HG02870 (cell line): ENCODE measurements at regions not wholly inside any gene's neighbourhood (a gene's known extent, or its start where the extent isn't known, plus 50 kb on each side); places are given as distances from the start of the nearest gene placed in this dataset.
"Not testable (repeated sequence)": the region's sequence is repeated elsewhere in the genome, so short reads cannot be mapped to it uniquely, and the experiment has no call there.

Source experiments
- ATAC-seq: cut with Tn5 transposase; IDR thresholded peaks from one replicate; pipeline ENCODE4 v1.9.1; 2021; ENCODE audit warnings: mild to moderate bottlenecking, moderate library complexity; ENCODE audit not compliant: unreplicated experiment

DNA sequence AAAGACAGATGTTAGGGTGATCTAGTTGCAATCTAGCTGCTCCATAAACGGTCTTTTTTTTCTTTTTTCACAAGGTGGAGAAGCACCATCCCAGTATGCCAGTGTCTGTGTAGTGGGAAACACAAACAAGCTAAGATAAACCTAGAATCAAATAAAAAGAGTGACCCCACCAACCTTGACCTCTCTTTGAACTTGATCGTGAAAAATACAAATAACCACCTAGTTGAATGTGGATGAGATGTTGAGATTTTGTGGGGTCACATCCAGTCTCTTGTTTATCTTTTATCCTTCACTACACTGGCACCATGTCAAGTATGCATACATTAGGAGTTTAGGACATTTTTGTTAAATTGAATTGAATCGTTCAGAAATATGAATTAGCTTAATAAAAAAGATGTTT is 194.6 kb upstream of the EYA4 start:
- ATAC-seq, result no peak

DNA sequence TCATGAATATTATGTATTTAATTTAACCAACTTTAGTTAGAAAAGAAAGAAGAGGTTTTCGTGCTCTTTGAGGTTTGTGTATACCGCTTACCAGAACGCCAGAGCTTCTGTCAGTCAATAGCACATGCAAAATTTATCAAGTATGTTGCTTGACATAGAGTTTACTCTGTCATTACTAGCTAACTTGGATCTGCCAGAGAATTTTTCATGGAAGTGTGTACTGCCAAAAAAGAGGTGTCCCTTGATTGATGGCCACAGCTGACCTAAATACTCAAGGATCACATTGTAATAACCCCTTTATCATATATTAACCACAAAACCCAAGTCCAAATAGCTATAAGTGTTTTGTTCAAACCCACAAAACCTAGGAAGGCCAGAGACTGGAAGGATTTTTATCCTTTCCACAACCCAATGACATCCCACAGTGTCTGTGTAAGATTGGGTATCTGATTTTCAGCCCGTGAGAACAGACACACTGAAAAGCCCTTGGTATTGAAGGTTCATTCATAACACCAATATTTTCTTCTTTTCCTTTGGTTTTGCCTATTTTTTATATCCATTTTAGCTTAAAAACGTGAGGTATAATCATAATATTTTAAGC is 194.0 kb upstream of the EYA4 start:
- ATAC-seq, result no peak

DNA sequence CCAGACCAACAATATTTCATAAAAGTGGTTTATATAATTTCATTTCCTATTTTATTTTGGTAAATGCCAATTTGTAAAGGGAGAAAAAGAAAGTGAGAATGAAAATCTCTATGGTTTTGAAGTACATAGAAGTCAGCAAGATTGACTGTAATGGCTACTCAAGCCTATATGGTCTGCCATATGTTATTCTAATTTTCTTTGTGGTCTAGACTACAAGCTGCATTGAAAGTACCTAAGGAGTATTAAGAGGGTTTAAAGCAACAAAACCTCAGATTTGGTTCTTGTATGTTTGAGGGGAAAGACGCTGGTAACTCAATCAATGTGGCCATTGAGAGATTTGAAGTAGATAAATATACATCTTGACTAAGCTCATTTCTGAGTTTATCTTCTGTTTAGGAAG is 193.5 kb upstream of the EYA4 start:
- no peak for ATAC-seq

DNA sequence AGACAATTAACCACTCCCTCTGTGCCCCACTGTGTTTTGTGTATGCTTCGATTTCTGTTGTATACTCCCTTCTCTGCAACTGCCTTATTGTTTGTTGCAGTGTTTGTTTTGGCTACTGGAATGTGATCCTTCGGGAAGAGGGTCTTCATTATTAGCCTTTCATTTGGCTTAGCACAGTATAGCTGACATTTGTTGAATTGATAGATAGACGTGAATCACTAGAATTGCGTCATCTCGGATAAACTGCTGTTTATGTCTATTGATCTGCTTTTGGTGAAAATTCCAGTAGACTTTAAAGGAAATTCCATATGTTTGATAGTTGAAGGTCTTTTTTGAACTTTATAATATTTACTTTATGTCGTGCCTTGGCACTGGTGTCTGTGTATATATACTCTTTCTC is 189.9 kb upstream of the EYA4 start:
- ATAC-seq, result no peak

DNA sequence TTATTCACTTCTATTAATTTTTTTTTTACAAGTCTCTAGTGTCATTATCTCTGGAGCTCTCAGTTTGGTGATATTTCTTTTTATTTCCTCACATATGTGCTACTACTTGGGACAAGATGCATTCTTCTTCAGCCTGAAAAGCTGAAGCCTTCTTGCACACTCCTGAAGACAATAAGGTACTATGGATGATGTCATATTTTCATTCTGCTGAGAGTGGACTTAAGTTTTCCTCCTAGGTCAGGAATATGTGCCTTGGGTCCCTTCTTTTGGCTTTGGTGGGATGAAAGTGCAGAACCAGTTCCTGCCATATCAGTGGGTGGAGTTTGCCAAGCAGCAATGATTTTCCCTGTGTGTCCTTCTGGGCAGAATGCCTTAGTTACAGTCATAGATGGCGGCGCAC is 188.7 kb upstream of the EYA4 start:
- ATAC-seq, result no peak

DNA sequence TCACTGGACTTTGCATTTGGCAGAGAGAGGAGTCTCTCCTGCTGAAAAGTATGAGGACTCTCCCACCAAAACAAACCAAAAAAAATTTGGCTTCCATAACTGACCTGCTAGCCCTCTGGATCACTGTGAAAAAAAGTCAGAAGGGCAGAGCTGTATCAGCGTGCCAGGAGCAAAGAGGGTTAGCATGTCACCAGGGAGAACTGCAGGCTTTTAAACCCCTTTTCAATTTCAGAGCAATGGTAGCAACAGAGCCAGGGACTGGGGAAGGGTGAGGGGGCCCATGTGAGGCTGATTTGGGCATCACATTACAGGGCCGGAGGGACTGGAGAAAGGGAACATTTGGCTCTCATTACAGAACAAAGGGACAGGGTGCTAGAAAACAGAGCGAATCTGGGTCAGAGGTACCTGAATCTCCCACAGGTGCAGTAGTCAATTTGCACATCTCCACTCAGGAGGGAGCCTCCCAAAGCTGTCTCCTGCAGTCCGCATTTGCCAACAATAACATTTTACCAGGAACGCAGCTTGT is 185.7 kb upstream of the EYA4 start:
- no peak for ATAC-seq

DNA sequence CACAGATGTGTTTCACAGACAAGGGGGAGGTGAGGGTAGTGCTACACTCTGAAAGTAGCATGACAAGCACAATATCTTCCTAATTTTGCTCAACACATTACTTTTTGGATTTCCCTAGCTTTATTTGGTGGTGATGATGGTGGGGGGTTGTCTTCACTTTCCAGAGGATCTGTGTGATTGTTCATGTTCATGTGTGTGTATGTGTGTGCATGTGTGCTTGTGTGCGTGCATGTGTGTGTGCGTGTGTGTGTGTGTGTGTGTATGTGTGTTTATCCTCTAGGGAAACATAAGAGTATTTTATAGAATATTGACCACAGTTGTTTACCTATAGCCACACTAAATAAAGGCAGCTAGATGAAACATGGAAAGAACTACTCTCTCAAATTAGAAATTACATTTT is 183.8 kb upstream of the EYA4 start:
- ATAC-seq, result no peak

DNA sequence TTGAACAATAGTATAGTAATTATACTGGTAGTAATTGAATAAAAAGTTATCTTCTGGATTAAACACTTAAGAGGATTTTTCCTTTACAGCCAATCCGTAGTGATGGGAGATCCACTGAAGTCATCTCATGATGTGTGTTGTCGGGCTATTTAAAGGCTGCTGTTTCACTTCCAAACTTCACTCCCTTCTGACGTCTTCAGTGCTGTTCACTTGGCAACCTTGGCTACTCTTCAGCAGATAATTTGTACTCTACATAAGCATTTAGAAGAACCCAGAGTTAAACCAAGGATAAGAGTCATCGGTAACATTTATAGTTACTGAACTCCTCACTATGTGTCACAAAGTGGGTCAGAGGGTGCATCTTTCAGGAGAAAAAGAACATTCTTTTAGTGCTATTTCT is 179.1 kb upstream of the EYA4 start:
- no peak for ATAC-seq

DNA sequence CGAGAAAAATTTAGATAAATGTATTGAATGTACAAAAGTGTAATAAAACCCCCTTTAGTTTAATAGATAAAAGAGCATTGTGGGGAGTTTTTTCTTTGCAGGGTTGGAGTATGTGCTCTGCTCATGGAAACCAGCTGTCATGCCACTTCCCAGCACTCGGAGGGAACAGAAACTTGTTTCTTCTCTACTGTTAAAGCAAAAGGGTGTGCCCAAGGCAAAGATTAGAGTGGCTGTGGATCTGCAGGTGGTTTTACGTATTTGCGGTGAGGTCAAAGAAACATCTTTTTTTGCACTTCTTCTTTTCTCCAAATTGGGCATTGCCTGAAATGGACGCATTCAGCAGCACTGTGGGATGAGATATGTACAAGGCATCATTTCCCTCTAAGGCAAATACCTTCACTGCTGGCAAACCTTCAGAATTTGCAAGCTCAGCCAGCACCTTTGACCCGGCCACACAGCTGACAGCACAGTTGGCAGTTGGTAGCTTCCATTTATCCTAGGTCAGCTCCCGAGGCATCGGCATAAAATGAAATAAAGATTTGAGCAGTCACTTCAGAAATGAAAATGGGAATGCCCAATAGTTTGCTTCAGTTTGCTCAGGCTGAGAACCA is 178.4 kb upstream of the EYA4 start:
- no peak for ATAC-seq

DNA sequence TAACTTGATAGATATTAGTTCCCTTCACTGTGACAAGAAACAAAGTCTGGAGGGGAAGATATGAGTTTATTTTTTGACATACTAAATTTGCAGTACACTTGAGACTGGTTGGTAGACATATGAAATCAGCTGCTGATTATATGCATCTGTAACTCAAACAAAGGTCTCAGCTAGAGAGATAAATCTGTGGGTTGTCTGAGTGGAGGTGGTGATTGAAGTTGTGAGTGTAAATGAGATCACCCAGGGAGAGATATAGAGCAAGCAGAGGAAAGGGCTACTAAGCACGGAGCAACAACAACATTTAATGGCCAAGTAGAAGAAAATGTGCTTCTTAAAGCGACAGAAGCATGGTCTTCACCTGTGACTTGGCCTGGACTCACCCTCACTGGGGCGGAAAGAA is 173.2 kb upstream of the EYA4 start:
- no peak for ATAC-seq

DNA sequence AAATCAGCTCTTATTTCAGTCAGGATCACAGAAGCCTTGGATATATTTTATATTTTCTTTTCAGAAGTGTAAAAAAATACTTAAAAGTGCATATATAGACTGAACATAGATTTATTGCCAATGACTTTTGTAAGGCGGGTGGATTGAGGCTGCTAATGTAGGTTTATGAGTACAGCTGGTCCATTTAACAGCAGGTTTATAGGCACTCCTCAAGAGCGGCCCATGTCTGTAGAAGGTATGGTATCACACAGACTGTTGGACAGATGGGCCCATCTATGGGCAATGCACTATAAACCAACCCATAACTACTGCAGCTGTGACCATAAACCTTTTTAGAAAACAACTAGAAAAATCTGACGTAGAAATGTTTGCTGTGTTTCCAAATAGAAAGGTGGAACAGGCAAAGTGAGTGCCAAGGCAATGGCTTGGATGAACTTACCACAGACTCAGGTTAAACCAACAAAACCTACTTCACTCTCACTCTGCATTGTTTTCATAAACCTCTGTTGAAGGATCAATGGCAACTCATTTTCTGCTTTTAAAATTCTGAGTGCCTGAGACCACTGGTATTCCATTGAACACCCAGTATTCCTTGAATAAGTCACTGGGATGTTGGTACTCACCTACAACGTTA is 170.6 kb upstream of the EYA4 start:
- ATAC-seq, result no peak

DNA sequence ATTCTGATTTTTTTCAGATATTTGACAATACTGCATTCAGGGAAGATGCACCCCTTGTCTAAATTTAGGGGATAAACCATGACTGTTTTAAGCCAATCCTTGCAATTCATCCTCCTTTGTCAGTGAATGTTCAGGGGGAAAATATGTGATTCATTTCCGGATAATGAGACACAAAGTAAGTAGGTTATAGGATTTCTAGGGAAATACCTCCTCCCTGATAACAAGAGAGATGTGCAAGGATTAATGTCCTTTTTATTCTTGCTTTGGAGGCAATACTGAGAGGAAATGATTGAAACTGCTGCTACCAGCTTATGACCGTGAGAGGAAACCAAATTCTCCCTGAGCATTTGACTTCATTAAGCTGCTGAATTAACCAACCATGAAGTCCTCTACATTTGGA is 161.3 kb upstream of the EYA4 start:
- no peak for ATAC-seq

DNA sequence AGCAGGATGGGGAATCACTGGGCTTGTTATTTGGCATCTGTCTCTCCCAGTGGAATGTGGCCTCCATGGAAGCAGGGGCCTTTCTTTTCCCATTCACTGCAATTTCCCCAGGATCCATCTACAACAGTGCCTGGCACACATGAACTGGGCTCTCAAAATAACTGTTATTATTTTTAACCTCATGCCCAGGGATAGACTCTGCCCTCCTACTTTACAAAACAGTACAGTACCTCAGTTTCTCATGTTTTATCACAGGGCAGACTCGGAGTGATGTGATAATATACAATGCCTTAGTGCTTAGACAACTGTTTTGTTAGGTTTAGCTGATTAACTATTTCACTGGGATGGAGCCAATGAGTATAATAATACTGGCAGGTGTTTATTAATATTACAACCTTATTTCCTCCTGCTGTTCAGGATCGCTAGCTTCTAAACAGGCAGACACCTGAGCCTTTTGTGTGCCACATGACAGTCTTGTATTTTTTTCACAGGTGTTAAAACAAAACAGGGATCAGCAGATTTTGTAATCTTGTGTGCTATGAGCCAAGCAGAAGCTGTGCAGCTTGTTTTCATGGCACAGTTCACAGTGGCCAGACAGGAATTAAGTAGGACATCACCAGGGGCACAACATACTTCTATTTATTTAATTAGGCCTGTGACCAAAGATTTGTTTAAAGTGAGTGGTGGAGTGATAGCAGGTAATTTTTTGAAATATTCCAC is 157.7 kb upstream of the EYA4 start:
- ATAC-seq, result no peak

DNA sequence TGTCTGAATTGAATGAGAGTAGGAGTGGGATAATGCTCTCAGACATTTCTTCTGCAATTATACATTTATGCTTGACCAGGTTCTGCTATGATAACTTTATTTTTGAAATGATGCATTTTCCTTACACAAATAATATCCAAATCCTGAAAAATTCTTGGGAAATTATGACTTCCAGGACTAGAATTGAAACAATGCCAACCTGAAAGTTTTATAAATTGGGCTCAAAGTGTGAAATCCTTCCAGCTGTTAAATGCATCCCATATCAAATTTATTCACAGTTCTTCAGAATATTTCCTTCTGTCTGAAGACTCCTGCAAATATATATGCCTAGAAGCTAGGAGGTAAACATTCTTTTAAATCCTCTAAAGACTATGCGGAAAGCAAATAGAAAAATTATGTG is 155.7 kb upstream of the EYA4 start:
- ATAC-seq, result no peak

DNA sequence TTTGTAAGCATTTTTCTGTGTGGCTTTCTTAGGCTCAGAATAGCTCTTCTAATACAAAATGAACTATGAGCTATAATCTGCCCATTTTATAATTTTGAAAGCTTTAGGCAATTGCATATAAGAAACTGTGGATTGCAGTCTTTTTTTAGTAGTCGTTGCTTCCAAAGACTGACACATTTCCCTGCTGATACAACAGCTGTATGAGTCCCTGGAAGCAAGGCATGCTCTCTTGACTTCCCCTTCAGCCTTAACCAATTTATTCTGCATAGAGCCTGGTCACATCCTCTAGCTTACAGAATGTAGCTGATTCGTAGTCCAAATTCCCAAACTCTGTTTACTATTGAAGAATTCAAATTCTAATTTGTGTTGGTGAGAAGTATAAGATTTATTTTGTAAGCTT is 155.3 kb upstream of the EYA4 start:
- ATAC-seq, result no peak

DNA sequence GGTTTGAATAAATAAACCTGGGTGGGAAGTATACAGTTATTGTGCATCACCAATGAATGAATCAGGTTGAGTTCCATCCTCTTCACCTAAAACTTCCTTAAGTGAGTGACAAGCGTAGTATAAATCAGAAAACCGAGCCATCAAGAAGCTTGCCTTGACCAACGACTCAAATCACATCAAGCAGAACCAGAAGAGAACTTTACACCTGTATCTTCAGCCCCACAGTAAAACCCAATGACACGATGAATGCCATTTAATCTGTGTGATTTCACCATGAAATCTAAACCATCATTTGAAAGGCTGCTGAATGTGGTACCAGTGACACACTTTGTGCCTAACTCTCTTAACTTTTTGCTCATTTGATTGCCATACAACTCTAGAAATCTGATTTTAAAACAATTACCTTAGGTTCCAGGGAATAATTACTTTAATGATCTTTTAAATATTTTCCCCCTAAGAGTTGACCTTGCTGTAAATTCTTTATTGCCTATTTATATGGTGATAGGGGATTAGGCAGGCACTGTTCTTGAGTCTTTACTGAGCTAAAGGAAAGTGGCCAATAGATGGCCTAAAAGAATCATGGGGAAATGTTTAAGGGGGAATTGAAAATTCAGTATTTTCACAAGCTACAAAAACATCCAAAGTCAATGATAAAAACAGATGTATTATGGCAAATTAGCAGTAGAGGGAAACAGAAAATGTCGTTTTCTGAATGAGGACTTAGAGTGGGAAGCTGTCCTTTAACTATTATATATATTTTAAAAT is 152.0 kb upstream of the EYA4 start:
- no peak for ATAC-seq

DNA sequence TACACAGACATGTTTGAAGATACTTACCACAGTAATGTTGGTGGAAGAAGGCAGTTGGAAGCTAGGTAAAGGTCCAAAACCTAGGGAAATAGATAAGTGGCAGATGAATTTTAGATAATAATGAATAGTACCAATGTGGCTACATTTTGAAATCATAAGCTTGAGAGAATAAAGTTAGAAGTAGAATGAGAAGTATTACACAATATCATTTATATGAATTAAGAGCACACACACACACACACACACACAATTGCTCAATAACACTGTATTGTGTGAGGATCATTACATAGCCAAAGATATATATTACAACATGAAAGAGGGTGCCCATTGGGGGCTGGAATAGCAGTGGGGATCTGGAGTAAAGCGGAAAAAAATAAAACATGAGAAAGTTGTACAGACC is 149.0 kb upstream of the EYA4 start:
- no peak for ATAC-seq

DNA sequence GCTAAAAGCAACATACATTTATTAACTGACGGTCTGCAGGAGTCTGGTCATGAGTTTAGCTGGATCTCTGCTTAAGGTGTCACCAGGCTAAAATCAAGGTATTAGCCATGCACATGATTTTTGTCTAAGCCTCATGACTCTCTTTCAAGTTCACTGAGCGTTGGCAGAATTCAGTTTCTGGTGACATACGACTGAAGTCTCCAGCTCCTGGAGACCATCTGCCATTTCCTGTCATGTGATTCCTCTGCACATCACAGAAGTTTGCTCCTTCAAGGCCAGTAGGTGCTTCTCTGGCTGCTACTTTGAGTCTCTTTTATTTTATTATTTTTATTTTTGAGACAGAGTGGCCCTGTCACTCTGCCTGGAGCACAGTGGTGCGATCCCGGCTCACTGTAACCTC is 148.4 kb upstream of the EYA4 start:
- no peak for ATAC-seq

DNA sequence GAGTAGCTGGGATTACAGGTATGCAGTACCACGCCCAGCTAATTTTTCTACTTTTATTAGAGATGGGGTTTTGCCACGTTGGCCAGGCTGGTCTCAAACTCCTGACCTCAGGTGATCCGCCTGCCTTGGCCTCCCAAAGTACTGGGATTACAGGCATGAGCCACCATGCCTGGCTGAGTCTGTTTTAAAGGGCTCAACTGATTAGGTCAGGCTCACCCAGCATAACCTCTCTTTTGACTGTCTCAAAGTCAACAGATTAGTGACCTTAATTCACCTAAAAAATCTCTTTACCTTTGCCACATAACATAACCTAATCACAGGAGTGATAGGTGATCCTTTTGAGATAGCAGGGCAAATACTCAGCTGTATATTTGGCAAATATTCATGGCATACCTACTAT is 147.9 kb upstream of the EYA4 start:
- ATAC-seq, result not testable (repeated sequence)

DNA sequence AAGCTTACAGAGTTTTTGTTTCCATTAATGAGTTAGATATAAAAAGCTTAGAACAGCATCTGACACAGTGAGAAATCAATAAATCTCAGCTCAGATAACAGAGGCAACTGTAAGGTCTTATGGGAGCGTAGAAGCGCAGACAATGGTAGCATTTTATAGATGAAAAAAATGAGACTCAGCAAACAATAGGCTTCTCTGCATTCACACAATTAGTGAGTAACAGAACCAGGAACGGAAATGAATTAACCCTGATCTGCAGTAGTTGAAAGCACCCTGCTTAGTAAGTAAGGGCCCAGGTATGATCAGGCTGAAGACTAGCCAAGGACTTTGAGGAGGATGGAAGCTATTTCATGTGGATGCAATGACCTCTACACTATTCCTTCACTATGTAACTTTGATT is 147.2 kb upstream of the EYA4 start:
- no peak for ATAC-seq

DNA sequence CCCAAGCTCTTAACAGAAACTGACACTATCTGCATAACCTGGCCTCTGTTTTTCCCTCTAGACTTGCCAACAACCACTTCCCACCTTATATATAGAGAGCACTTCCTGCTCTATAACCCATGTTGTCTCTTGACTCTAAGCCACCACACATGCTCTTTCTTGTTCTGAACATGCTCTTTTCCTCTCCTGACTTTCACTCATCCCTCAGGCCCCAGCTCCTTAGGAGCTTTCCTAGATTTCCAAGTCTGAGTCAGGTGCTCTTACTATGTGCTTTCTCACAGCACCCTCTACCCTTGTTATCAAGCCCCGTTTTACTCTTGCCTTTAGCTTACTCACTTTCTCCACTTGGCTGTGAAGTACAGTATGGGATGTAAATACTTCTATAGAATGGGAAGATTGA is 143.9 kb upstream of the EYA4 start:
- ATAC-seq, result no peak
